Ovary (tissue), 7 donors: ENCODE measurements at regions not wholly inside any gene's neighbourhood (a gene's known extent, or its start where the extent isn't known, plus 50 kb on each side); places are given as distances from the start of the nearest gene placed in this dataset.

Experiments used
- DNase-seq, 5 donors: peaks; one replicate each; pipeline ENCODE4 v3.0.0-alpha.2; 2019 to 2020
- H3K27ac ChIP-seq, 2 donors: fragments of 200-600 bp; one replicate each; pipeline versions ENCODE4 v1.5.1 to v1.8.0; 2019 to 2022
- H3K27me3 ChIP-seq: fragments of 200-600 bp; one replicate; pipeline ENCODE4 v1.8.0; 2022
- H3K36me3 ChIP-seq: fragments of 200-600 bp; sonication (generic); one replicate; pipeline ENCODE4 v1.5.1; 2019
- H3K4me1 ChIP-seq: one replicate; pipeline ENCODE4 v1.8.1; 2013; ENCODE audit warnings: mild to moderate bottlenecking, moderate library complexity; ENCODE audit not compliant: insufficient read depth
- H3K4me3 ChIP-seq: fragments of 200-600 bp; sonication (generic); one replicate; pipeline ENCODE4 v1.5.1; 2017
- H3K9me3 ChIP-seq, 2 donors: fragments of 200-600 bp in 1 of 2; sonication (generic) in 1 of 2; one replicate each; pipeline versions ENCODE4 v1.5.1 to v1.8.1; 2013 to 2019; ENCODE audit warnings: mild to moderate bottlenecking in 1 of 2, moderate library complexity in 1 of 2
- CTCF ChIP-seq, 3 donors: fragments of 450-650 bp in 2 of 3; fragments of 200-600 bp in 1 of 3; IDR thresholded peaks; one replicate each; pipeline versions ENCODE4 v1.5.1 to v1.8.0; 2016 to 2022; ENCODE audit warnings: antibody characterized with exemption in 3 of 3, mild to moderate bottlenecking in 1 of 3
- EP300 ChIP-seq: sonication (generic); formaldehyde crosslinking; IDR thresholded peaks from one replicate; pipeline ENCODE4 v1.6.1; 2017; ENCODE audit warnings: antibody characterized with exemption
- POLR2A ChIP-seq: fragments of 450-650 bp; IDR thresholded peaks from one replicate; pipeline ENCODE4 v1.6.1; 2017; ENCODE audit warnings: antibody characterized with exemption, mild to moderate bottlenecking, moderate library complexity
- WGBS, 3 donors: extraction: QIAGEN DNeasy Blood & Tissue Kit in 1 of 3; methylation state at CpG; one replicate each; pipeline versions ENCODE4 v1.1.5 to v1.1.7; 2013 to 2017; 5-methylcytosine and 5-hydroxymethylcytosine counted together
- intact Hi-C, 4 donors: fragments of 100-400 bp; cut with DNase I; formaldehyde crosslinking; loops; one replicate each; pipeline versions ENCODE4 v1.11.0 to v1.15.1; 2022 to 2023
- donor health status: DM: no; HTN: no; CAD: no; lungs with moderate emphysema.
- donor health status: DM: no; HTN: no; CAD: no.
- donor health status: Bipolar disorder and iron deficiency.
- donor health status: DM: no; HTN: no; CAD: no.
- donor health status: DM: yes; HTN: yes; CAD: no.

- Histone ChIP-seq H3K27ac (no peak overlapping the region), H3K4me3 (no peak overlapping the region), H3K4me1 (peaks cover 18% of the 10 kb centered on the region), H3K27me3 (no peaks in the 10 kb centered on the region), H3K9me3 (no peaks in the 10 kb centered on the region), H3K36me3 (no peaks in the 10 kb centered on the region)
- WGBS, 3 donors = 10 to 30% (median 30%) methylated on average over 1 of the region's 1 CpG
- intact Hi-C loops = loop anchor here (5.0 to 10.0 kb wide), 5 partner anchors 115 to 395 kb away; partner anchors contain the start of gene CLDN11 (in 3 of the 4)
- no peak for DNase-seq
- no peak for TF ChIP-seq CTCF (IDR thresholded peaks at IDR 0.05)
- TF ChIP-seq POLR2A = no peak
- no peak for TF ChIP-seq EP300
Measured at GRCh38 chr3:170809975-170810357, 60.0 kb downstream of the RPL22L1 start.

- intact Hi-C loops = loop anchor here in 2 of 4 donors (10.0 kb wide), 2 partner anchors 114 to 314 kb away; no protein-coding TSS in a partner anchor
- Histone ChIP-seq H3K27ac (no peak overlapping the region), H3K4me3 (no peak overlapping the region), H3K36me3 (no peaks in the 10 kb centered on the region), H3K9me3 (no peaks in the 10 kb centered on the region), H3K4me1 (peaks cover 18% of the 10 kb centered on the region), H3K27me3 (no peaks in the 10 kb centered on the region)
- TF ChIP-seq CTCF (IDR thresholded peaks at IDR 0.05) (peak in 1 of 3 donors; percentile 35), POLR2A (no peak)
- 75 to 80% (median 77%) methylated on average over 14 of the region's 14 CpGs for WGBS, 3 donors
- peak in 3 of 5 donors; percentile 32 to 41 (median 39) for DNase-seq
Measured at GRCh38 chr3:170809007-170809974, 60.7 kb downstream of the RPL22L1 start.

GRCh38 chr3:170808041-170808440 lies 62.0 kb downstream of the RPL22L1 start:
- Histone ChIP-seq H3K9me3 (no peaks in the 10 kb centered on the region), H3K27ac (no peak overlapping the region), H3K36me3 (no peaks in the 10 kb centered on the region), H3K4me1 (peaks cover 14% of the 10 kb centered on the region), H3K27me3 (no peaks in the 10 kb centered on the region), H3K4me3 (no peak overlapping the region)
- intact Hi-C loops = loop anchor here in 2 of 4 donors (10.0 kb wide), 2 partner anchors 113 to 313 kb away; no protein-coding TSS in a partner anchor
- WGBS, 3 donors = 81 to 86% (median 83%) methylated on average over 5 of the region's 5 CpGs
- no peak for DNase-seq
- TF ChIP-seq POLR2A = no peak
- TF ChIP-seq CTCF (IDR thresholded peaks at IDR 0.05) = no peak
- TF ChIP-seq EP300 = no peak

GRCh38 chr3:170806676-170807075 lies 63.3 kb downstream of the RPL22L1 start:
- Histone ChIP-seq H3K4me1 (peaks cover 12% of the 10 kb centered on the region), H3K27me3 (no peaks in the 10 kb centered on the region), H3K4me3 (no peak overlapping the region), H3K36me3 (no peaks in the 10 kb centered on the region), H3K27ac (no peak overlapping the region), H3K9me3 (no peaks in the 10 kb centered on the region)
- DNase-seq = no peak
- WGBS, 3 donors = 86 to 93% (median 90%) methylated on average over 2 of the region's 2 CpGs
- TF ChIP-seq EP300 = no peak
- TF ChIP-seq CTCF (IDR thresholded peaks at IDR 0.05) = no peak
- no peak for TF ChIP-seq POLR2A
- intact Hi-C loops = loop anchor here in 2 of 4 donors (10.0 kb wide), 2 partner anchors 112 to 312 kb away; no protein-coding TSS in a partner anchor
